HG03520 (cell line): ENCODE measurements at regions not wholly inside any gene's neighbourhood (a gene's known extent, or its start where the extent isn't known, plus 50 kb on each side); places are given as distances from the start of the nearest gene placed in this dataset.

Source experiments
- ATAC-seq: cut with Tn5 transposase; IDR thresholded peaks from one replicate; pipeline ENCODE4 v1.9.1; 2021; ENCODE audit warnings: mild to moderate bottlenecking, moderate library complexity; ENCODE audit not compliant: unreplicated experiment

- no peak for ATAC-seq
These were observed 79.0 kb downstream of the LBH start for GRCh38 chr2:30310371-30310770.

GRCh38 chr2:30310955-30311354, 79.6 kb downstream of the LBH start:
- no peak for ATAC-seq

- no peak for ATAC-seq
These were observed 80.4 kb downstream of the LBH start for GRCh38 chr2:30311711-30312110.

GRCh38 chr2:30312916-30313315, 81.6 kb downstream of the LBH start:
- no peak for ATAC-seq

- ATAC-seq, result no peak
These were observed 83.6 kb downstream of the LBH start for GRCh38 chr2:30314981-30315380.

- no peak for ATAC-seq
These were observed 84.2 kb downstream of the LBH start for GRCh38 chr2:30315391-30316063.

- ATAC-seq, result no peak
These were observed 85.1 kb downstream of the LBH start for GRCh38 chr2:30316408-30316807.

- no peak for ATAC-seq
These were observed 87.9 kb downstream of the LBH start for GRCh38 chr2:30318987-30319782.

- no peak for ATAC-seq
These were observed 90.1 kb downstream of the LBH start for GRCh38 chr2:30321466-30321865.

- no peak for ATAC-seq
These were observed 92.2 kb downstream of the LBH start for GRCh38 chr2:30323499-30323898.

- ATAC-seq, result no peak
These were observed 93.0 kb downstream of the LBH start for GRCh38 chr2:30324245-30324908.

- no peak for ATAC-seq
These were observed 94.4 kb downstream of the LBH start for GRCh38 chr2:30325600-30326328.

- ATAC-seq, result no peak
These were observed 95.2 kb downstream of the LBH start for GRCh38 chr2:30326497-30326896.

GRCh38 chr2:30331038-30331437, 99.7 kb downstream of the LBH start:
- no peak for ATAC-seq

GRCh38 chr2:30331869-30332268, 100.5 kb downstream of the LBH start:
- no peak for ATAC-seq

GRCh38 chr2:30332791-30333453, 101.6 kb downstream of the LBH start:
- no peak for ATAC-seq

- ATAC-seq, result no peak
These were observed 103.5 kb downstream of the LBH start for GRCh38 chr2:30334762-30335363.

GRCh38 chr2:30336084-30336483, 104.8 kb downstream of the LBH start:
- ATAC-seq, result no peak

GRCh38 chr2:30336978-30337841, 105.9 kb downstream of the LBH start:
- ATAC-seq, result peak; percentile 90
